ENCODE measurements at regions not wholly inside any gene's neighbourhood (a gene's known extent, or its start where the extent isn't known, plus 50 kb on each side); places are given as distances from the start of the nearest gene placed in this dataset.

- no peak for DNase-seq
- TF ChIP-seq CTCF (IDR thresholded peaks at IDR 0.05; ENCODE audit: low read depth, low read length, missing control alignments), result no peak
- in situ Hi-C loops (cut with HindIII; ENCODE audit: low pct_ligation_motif_present, low sequenced_read_pairs), result no loop called here
- H3K27me3 ChIP-seq (replicated peaks), result no peaks in the 10 kb centered on the region
- no peak overlapping the region for H3K27ac ChIP-seq
- H3K36me3 ChIP-seq (replicated peaks), result no peaks in the 10 kb centered on the region
- H3K4me3 ChIP-seq (ENCODE audit: low read depth, low read length), result no peak overlapping the region
Observed at GRCh38 chr20:39412091-39412490, 449.9 kb downstream of the DHX35 start.

GRCh38 chr20:39399463-39399862 is 437.3 kb downstream of the DHX35 start:
- in situ Hi-C loops (cut with HindIII; ENCODE audit: low pct_ligation_motif_present, low sequenced_read_pairs), result no loop called here
- no peak for TF ChIP-seq CTCF (IDR thresholded peaks at IDR 0.05; ENCODE audit: low read depth, low read length, missing control alignments)

GRCh38 chr20:39398656-39399055 is 436.5 kb downstream of the DHX35 start:
- no peak overlapping the region for H3K4me3 ChIP-seq (ENCODE audit: low read depth, low read length)
- H3K27ac ChIP-seq, result no peak overlapping the region
- H3K36me3 ChIP-seq (replicated peaks), result no peaks in the 10 kb centered on the region
- no peaks in the 10 kb centered on the region for H3K27me3 ChIP-seq (replicated peaks)
- in situ Hi-C loops (cut with HindIII; ENCODE audit: low pct_ligation_motif_present, low sequenced_read_pairs), result no loop called here
- no peak for DNase-seq
- no peak for TF ChIP-seq CTCF (IDR thresholded peaks at IDR 0.05; ENCODE audit: low read depth, low read length, missing control alignments)

More at GRCh38 chr20:39399463-39399862, 437.3 kb downstream of the DHX35 start:
- H3K36me3 ChIP-seq (replicated peaks), result no peaks in the 10 kb centered on the region
- no peak for DNase-seq
- no peak overlapping the region for H3K4me3 ChIP-seq (ENCODE audit: low read depth, low read length)
- H3K27ac ChIP-seq, result no peak overlapping the region
- no peaks in the 10 kb centered on the region for H3K27me3 ChIP-seq (replicated peaks)

DNA sequence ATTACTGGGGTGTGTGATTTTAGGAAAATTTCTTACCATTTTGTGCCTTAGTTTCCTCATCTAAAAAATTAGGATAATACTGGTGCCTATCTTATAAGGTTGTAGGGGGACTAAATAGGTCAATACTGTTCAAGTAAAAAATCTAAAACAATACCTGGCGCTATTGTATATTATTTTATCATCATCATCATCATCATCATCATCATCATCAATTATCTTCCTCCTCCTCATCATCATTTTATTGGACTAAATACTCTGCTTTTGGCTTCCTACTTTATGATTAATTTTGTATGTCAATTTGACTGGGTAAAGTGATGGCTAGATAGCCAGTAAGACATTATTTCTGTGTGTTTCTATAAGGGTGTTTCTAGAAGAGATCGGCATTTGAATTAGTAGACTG is 435.5 kb downstream of the DHX35 start:
- TF ChIP-seq CTCF (IDR thresholded peaks at IDR 0.05; ENCODE audit: low read depth, low read length, missing control alignments), result no peak
- no peaks in the 10 kb centered on the region for H3K27me3 ChIP-seq (replicated peaks)
- no peak overlapping the region for H3K4me3 ChIP-seq (ENCODE audit: low read depth, low read length)
- in situ Hi-C loops (cut with HindIII; ENCODE audit: low pct_ligation_motif_present, low sequenced_read_pairs), result no loop called here
- H3K27ac ChIP-seq, result no peak overlapping the region
- DNase-seq, result no peak
- no peaks in the 10 kb centered on the region for H3K36me3 ChIP-seq (replicated peaks)

DNA sequence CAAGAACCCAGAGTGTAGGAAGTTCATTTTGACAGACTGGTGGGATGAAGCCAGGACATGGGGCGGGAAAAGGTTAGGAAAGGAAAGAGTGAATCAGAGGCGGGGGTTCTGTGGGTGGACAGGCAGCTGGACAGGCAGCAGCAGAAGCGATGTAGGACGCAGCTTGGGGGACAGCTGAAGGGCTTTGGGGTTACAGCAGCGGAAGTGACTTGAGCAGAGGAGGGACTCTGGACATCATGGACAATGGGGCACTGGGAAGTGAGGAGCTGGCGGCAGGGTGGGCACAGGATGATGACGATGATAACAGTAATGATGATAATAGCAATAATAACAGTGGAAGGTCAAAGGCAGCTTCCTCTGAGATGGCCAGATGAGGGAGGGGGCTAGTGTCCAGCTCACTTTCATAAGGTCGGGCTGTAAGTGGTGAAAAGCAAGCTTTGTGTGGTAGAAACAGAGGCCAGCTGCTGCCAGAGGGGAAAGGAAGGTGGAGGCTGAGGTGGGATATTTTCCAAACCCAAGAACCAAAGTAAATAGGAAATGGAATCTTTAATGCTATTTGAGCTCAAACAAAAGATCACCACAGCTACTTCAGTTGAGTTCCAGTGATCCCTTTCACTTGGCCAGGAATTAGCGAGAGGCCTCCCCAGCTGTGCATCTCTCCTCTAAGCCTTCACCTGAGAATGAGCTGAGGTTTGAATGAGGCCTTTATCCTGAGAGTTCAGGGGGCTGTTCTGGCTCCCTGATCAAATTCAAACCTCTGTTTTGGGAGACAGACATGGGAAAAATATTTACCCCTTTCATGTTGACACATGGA is 433.5 kb downstream of the DHX35 start:
- H3K27ac ChIP-seq, result no peak overlapping the region
- TF ChIP-seq CTCF (IDR thresholded peaks at IDR 0.05; ENCODE audit: low read depth, low read length, missing control alignments), result no peak
- in situ Hi-C loops (cut with HindIII; ENCODE audit: low pct_ligation_motif_present, low sequenced_read_pairs), result no loop called here
- H3K27me3 ChIP-seq (replicated peaks), result no peaks in the 10 kb centered on the region
- H3K4me3 ChIP-seq (ENCODE audit: low read depth, low read length), result no peak overlapping the region
- no peaks in the 10 kb centered on the region for H3K36me3 ChIP-seq (replicated peaks)
- no peak for DNase-seq

GRCh38 chr20:39394461-39394860 is 432.3 kb downstream of the DHX35 start:
- in situ Hi-C loops (cut with HindIII; ENCODE audit: low pct_ligation_motif_present, low sequenced_read_pairs), result no loop called here
- no peak overlapping the region for H3K27ac ChIP-seq
- H3K27me3 ChIP-seq (replicated peaks), result no peaks in the 10 kb centered on the region
- H3K4me3 ChIP-seq (ENCODE audit: low read depth, low read length), result no peak overlapping the region
- no peaks in the 10 kb centered on the region for H3K36me3 ChIP-seq (replicated peaks)
- no peak for TF ChIP-seq CTCF (IDR thresholded peaks at IDR 0.05; ENCODE audit: low read depth, low read length, missing control alignments)
- DNase-seq, result no peak
